CD4-positive, alpha-beta T cell treated with Interleukin-15 for 4 hours (primary cell): ENCODE measurements at regions not wholly inside any gene's neighbourhood (a gene's known extent, or its start where the extent isn't known, plus 50 kb on each side); places are given as distances from the start of the nearest gene placed in this dataset.
"Not testable (repeated sequence)": the region's sequence is repeated elsewhere in the genome, so short reads cannot be mapped to it uniquely, and the experiment has no call there.

Experiments used
- DNase-seq: peaks from one replicate; pipeline ENCODE4 v3.0.0-alpha.2; 2020; ENCODE audit warnings: low spot score

DNA sequence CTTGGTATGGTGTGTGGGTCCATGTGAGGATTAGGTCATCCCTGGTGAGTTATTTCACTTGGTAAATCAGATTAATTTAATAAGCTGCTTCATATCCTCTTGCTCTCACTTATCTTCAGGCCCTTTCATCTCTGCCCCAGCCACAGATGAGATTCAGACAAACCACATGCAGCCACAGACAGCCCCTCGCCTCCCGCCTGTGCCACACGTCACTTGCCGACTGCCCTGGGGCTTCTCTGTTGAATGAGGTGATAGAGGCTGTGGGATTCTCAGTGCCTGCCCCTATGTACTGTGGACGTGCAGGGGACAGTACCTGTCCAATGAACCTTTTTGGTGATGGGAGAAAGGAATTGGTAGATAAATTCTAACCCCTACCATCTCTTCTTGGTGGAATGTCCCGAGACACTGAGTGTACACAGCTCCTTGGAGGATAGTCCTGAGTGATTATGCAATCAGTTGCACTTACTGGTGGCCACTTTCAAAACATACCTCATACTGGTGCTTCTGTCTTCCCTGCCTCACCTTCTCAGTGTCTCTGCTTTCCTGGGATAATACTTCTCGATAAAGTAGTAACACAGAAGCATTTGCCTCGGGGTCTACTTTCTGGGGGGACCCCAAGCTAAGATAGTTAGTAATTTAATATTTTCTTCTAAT lies 248.7 kb downstream of the TTC6 start:
- no peak for DNase-seq

GRCh38 chr14:37844614-37845013 lies 249.2 kb downstream of the TTC6 start:
- no peak for DNase-seq

GRCh38 chr14:37848985-37849621 lies 253.7 kb downstream of the TTC6 start:
- DNase-seq: no peak

GRCh38 chr14:37851054-37851453 lies 255.6 kb downstream of the TTC6 start:
- no peak for DNase-seq

DNA sequence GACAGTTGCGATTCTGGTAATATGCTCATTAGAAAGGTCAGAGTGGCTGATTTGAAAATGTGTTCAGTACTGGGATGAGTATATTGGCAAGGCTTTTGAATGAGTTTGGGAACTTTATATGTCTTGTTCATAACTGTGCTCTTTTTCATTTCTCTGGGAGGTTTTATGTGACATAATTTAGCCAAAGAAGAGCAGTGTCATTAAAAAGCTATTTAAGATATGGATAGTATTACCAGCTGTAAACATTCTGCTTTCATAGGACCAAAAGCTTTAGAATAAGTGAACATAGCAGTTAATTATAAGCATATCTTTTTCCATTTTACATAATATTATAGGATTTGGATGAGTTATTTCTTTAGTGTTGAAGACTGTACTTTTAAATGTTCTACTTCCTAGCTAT lies 260.4 kb downstream of the TTC6 start:
- no peak for DNase-seq

DNA sequence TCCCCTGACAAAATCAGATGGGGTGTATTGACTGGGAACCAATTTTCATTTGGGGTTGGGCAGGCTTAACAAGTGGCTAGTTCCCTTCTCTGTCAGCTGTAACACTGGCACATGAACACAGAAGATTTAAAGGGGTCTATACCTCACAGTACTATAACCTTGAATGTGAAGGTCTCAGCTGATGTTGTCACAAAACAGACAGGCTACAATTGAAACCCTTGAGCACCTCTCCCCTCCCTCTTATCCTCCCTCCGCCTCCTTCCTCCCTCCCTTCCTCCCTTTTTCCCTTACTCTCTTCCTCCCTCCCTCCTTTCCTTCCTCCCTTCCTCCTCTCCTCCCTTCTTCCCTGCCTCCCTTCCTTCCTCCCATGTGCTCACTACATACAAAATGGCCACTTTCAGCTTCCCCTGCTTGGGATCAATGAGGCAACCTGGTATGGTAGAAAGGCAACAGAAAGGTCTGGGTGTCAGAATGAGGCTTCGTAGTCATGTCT lies 262.4 kb downstream of the TTC6 start:
- no peak for DNase-seq

- DNase-seq: no peak
These were observed 263.3 kb downstream of the TTC6 start for GRCh38 chr14:37858733-37859132.

DNA sequence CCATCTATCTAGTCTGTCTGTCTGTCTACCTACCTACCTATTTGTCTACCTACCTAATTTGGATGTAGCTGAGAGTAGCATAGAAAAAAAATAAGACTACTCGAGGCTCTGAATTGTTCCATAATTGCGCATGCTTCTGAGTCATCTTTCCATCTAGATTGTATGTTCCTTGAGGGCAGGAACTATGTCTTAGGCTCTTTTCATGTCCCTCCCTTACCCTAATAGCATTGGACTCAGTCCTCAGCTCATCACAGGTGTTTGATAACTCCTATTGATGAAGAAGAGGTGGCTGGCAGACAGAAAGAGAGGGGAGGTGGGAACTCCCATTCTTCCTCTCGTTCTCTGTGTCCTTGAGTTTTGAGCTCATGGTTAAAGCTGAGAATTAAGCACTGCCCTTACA lies 263.7 kb downstream of the TTC6 start:
- DNase-seq: no peak

- no peak for DNase-seq
These were observed 266.8 kb downstream of the TTC6 start for GRCh38 chr14:37862263-37862662.

GRCh38 chr14:37864128-37864527 lies 268.7 kb downstream of the TTC6 start:
- DNase-seq: no peak

GRCh38 chr14:37864861-37865718 lies 269.7 kb downstream of the TTC6 start:
- DNase-seq: no peak

- DNase-seq: no peak
These were observed 270.5 kb downstream of the TTC6 start for GRCh38 chr14:37865719-37866549.

GRCh38 chr14:37869633-37870032 lies 274.2 kb downstream of the TTC6 start:
- no peak for DNase-seq

DNA sequence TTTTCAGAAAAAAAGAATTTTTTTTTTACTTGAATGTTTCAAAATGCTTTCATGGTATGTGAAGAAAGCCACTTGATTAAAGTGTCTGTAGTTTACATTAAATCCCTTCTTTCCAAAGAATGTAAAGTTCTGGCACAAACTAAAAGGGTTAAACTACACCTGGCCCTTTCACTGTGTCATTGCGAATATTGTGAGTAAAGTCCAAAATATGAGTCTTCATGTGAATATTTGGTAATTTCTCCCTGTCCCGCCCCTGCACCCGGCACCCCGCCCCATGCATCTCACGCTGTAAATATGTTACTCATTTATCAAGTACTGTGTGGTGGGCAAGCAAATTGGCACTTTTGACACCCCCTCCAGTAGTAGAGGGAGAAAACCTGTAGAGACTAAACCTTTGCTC lies 274.7 kb downstream of the TTC6 start:
- DNase-seq: no peak

DNA sequence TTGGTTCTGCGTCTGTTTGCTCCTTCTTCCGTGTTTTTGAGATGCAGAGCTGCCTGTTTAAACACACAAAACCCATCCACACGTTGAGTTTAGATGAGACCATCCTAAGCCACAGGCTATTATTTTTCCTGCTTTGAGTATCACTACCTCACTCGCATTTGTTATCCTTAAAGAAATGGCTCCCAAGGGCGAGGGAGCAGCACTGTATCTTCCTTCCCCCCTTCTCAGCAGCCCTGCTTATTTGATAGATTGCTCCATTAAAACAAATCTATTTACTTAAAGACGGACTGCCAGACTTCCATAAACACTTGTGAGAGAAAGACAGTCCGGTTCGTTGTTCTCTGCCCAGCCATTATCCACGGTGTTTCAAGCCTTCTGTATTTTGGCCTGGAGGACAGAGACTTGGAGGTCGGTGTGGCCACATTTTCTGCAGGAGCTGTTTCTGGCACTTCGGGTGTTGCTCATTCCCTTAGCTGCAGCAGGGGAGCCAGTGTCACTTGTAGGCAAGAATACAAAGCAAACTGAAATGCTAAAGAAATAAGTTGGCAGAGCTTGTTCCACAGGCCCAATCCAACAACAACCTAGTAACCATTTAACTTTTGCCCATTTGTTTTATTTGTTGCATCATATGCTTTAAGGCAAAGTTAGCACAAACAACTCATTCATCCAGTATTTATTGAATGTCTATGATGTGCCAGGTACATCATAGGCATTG lies 275.4 kb downstream of the TTC6 start:
- no peak for DNase-seq

- DNase-seq: not testable (repeated sequence)
These were observed 278.6 kb downstream of the TTC6 start for GRCh38 chr14:37874065-37874428.

- DNase-seq: peak; percentile 78
These were observed 279.1 kb downstream of the TTC6 start for GRCh38 chr14:37874429-37875109.

- DNase-seq: no peak
These were observed 292.8 kb downstream of the TTC6 start for GRCh38 chr14:37888234-37888633.

- DNase-seq: no peak
These were observed 293.7 kb downstream of the TTC6 start for GRCh38 chr14:37889087-37889486.

- DNase-seq: no peak
These were observed 294.7 kb downstream of the TTC6 start for GRCh38 chr14:37890095-37890494.

DNA sequence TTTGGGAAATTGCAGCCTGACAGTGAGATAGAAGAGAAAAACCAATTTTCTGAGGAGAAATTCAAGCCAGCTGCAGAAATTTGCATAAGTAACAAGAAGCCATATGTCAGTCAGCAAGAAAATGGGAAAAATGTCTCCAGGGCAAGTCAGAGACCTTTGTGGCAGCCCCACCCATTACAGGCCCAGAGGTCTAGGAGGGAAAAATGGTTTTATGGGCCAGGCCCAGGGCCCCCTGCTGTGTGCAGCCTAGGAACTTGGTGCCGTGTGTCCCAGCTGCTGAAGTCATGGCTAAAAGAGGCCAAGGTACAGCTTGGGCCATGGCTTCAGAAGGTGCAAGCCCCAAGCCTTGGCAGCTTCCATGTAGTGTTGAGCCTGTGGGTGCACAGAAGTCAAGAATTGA lies 296.1 kb downstream of the TTC6 start:
- not testable (repeated sequence) for DNase-seq
